ENCODE measurements at regions not wholly inside any gene's neighbourhood (a gene's known extent, or its start where the extent isn't known, plus 50 kb on each side); places are given as distances from the start of the nearest gene placed in this dataset.

DNA sequence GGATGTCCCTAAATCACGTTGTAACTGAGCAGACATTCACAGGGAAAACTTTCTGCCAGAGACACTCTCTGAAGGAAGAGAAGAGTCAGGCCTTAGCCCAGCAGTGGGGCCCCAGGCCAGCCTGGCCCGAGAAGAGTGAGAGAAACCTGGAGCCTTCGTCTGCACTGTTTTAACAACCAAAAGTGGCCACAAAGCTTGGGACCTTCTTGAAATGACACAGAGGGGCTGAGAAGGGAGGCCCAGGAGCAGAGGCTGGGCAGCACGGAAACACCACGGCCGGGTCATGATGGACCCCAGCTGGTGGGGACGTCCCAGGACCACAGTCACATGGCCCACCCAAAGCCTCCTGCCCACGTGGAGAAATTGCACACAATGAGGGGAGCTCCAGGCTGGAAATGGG, 126.8 kb upstream of the THBS2 start:
- 66 to 68% methylated on average over 8 of the region's 8 CpGs for WGBS, 2 donors
- no peaks in the 10 kb centered on the region for H3K27me3 ChIP-seq (ENCODE audit: control insufficient read depth in 1 of 2, insufficient read depth in 2 of 2, low read length in 2 of 2)
- H3K4me3 ChIP-seq (ENCODE audit: low read depth in 1 of 2, low read length in 2 of 2): no peak overlapping the region
- H3K27ac ChIP-seq (ENCODE audit: low read depth in 2 of 2, low read length in 1 of 2): no peak overlapping the region
- H3K9me3 ChIP-seq (ENCODE audit: control insufficient read depth in 2 of 2, insufficient read depth in 1 of 2, low read depth in 1 of 2, low read length in 1 of 2): peaks cover 0 to 10% of the 10 kb centered on the region in 2 donors
- H3K36me3 ChIP-seq (ENCODE audit: control insufficient read depth in 2 of 2, insufficient read depth in 2 of 2, low read length in 1 of 2): no peaks in the 10 kb centered on the region
- peaks cover 0 to 3% of the 10 kb centered on the region in 2 donors for H3K4me1 ChIP-seq (ENCODE audit: control insufficient read depth in 2 of 2, insufficient read depth in 2 of 2, low read length in 1 of 2)

- Histone ChIP-seq H3K27me3 (ENCODE audit: control insufficient read depth in 1 of 2, insufficient read depth in 2 of 2, low read length in 2 of 2) (no peaks in the 10 kb centered on the region), H3K4me1 (ENCODE audit: control insufficient read depth in 2 of 2, insufficient read depth in 2 of 2, low read length in 1 of 2) (peaks cover 0 to 2% of the 10 kb centered on the region in 2 donors), H3K27ac (ENCODE audit: low read depth in 2 of 2, low read length in 1 of 2) (no peak overlapping the region), H3K4me3 (ENCODE audit: low read depth in 1 of 2, low read length in 2 of 2) (no peak overlapping the region), H3K36me3 (ENCODE audit: control insufficient read depth in 2 of 2, insufficient read depth in 2 of 2, low read length in 1 of 2) (no peaks in the 10 kb centered on the region), H3K9me3 (ENCODE audit: control insufficient read depth in 2 of 2, insufficient read depth in 1 of 2, low read depth in 1 of 2, low read length in 1 of 2) (peaks cover 0 to 8% of the 10 kb centered on the region in 2 donors)
- WGBS, 2 donors: 84 to 86% methylated on average over 18 of the region's 18 CpGs
These were observed 125.9 kb upstream of the THBS2 start for GRCh38 chr6:169379495-169380070.

- 84 to 92% methylated on average over 22 of the region's 22 CpGs for WGBS, 2 donors
- Histone ChIP-seq H3K27me3 (ENCODE audit: control insufficient read depth in 1 of 2, insufficient read depth in 2 of 2, low read length in 2 of 2) (no peaks in the 10 kb centered on the region), H3K4me3 (ENCODE audit: low read depth in 1 of 2, low read length in 2 of 2) (no peak overlapping the region), H3K36me3 (ENCODE audit: control insufficient read depth in 2 of 2, insufficient read depth in 2 of 2, low read length in 1 of 2) (no peaks in the 10 kb centered on the region), H3K4me1 (ENCODE audit: control insufficient read depth in 2 of 2, insufficient read depth in 2 of 2, low read length in 1 of 2) (peaks cover 0 to 2% of the 10 kb centered on the region in 2 donors), H3K27ac (ENCODE audit: low read depth in 2 of 2, low read length in 1 of 2) (no peak overlapping the region), H3K9me3 (ENCODE audit: control insufficient read depth in 2 of 2, insufficient read depth in 1 of 2, low read depth in 1 of 2, low read length in 1 of 2) (peaks cover 0 to 8% of the 10 kb centered on the region in 2 donors)
These were observed 125.2 kb upstream of the THBS2 start for GRCh38 chr6:169378620-169379381.

GRCh38 chr6:169376458-169376857, 122.8 kb upstream of the THBS2 start:
- WGBS, 2 donors: 96 to 98% methylated on average over 10 of the region's 10 CpGs
- no peaks in the 10 kb centered on the region for H3K4me1 ChIP-seq (ENCODE audit: control insufficient read depth in 2 of 2, insufficient read depth in 2 of 2, low read length in 1 of 2)

DNA sequence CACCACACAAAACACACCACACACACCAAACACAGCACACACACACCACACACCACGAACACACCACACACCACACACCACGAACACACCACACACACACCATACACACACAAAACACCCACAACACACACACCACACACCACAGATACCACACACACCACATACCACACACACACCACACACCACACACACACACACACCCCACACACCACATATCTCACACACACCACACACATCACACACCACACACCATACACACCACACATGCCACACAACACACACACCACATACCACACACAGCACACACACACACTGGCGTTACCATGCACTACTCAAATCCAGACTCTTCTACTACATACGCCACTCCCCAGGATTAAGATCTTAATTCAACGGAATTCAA, 118.9 kb upstream of the THBS2 start:
- H3K27me3 ChIP-seq (ENCODE audit: control insufficient read depth in 1 of 2, insufficient read depth in 2 of 2, low read length in 2 of 2): no peaks in the 10 kb centered on the region
- H3K36me3 ChIP-seq (ENCODE audit: control insufficient read depth in 2 of 2, insufficient read depth in 2 of 2, low read length in 1 of 2): peaks cover 0 to 3% of the 10 kb centered on the region in 2 donors
- no peak overlapping the region for H3K4me3 ChIP-seq (ENCODE audit: low read depth in 1 of 2, low read length in 2 of 2)
- H3K4me1 ChIP-seq (ENCODE audit: control insufficient read depth in 2 of 2, insufficient read depth in 2 of 2, low read length in 1 of 2): peaks cover 0 to 2% of the 10 kb centered on the region in 2 donors
- peaks cover 0 to 9% of the 10 kb centered on the region in 2 donors for H3K9me3 ChIP-seq (ENCODE audit: control insufficient read depth in 2 of 2, insufficient read depth in 1 of 2, low read depth in 1 of 2, low read length in 1 of 2)
- no peak overlapping the region for H3K27ac ChIP-seq (ENCODE audit: low read depth in 2 of 2, low read length in 1 of 2)
- WGBS, 2 donors: 63 to 82% methylated on average over 4 to 5 of the region's 5 CpGs

More at GRCh38 chr6:169376458-169376857, 122.8 kb upstream of the THBS2 start:
- Histone ChIP-seq H3K36me3 (ENCODE audit: control insufficient read depth in 2 of 2, insufficient read depth in 2 of 2, low read length in 1 of 2) (no peaks in the 10 kb centered on the region), H3K27me3 (ENCODE audit: control insufficient read depth in 1 of 2, insufficient read depth in 2 of 2, low read length in 2 of 2) (no peaks in the 10 kb centered on the region), H3K4me3 (ENCODE audit: low read depth in 1 of 2, low read length in 2 of 2) (no peak overlapping the region), H3K9me3 (ENCODE audit: control insufficient read depth in 2 of 2, insufficient read depth in 1 of 2, low read depth in 1 of 2, low read length in 1 of 2) (peaks cover 0 to 8% of the 10 kb centered on the region in 2 donors), H3K27ac (ENCODE audit: low read depth in 2 of 2, low read length in 1 of 2) (no peak overlapping the region)

GRCh38 chr6:169371344-169372127, 117.9 kb upstream of the THBS2 start:
- peaks cover 0 to 9% of the 10 kb centered on the region in 2 donors for H3K9me3 ChIP-seq (ENCODE audit: control insufficient read depth in 2 of 2, insufficient read depth in 1 of 2, low read depth in 1 of 2, low read length in 1 of 2)
- 71% methylated on average over 12 of the region's 12 CpGs for WGBS, 2 donors
- H3K4me1 ChIP-seq (ENCODE audit: control insufficient read depth in 2 of 2, insufficient read depth in 2 of 2, low read length in 1 of 2): peaks cover 0 to 2% of the 10 kb centered on the region in 2 donors
- H3K36me3 ChIP-seq (ENCODE audit: control insufficient read depth in 2 of 2, insufficient read depth in 2 of 2, low read length in 1 of 2): peaks cover 0 to 3% of the 10 kb centered on the region in 2 donors
- no peak overlapping the region for H3K27ac ChIP-seq (ENCODE audit: low read depth in 2 of 2, low read length in 1 of 2)
- no peaks in the 10 kb centered on the region for H3K27me3 ChIP-seq (ENCODE audit: control insufficient read depth in 1 of 2, insufficient read depth in 2 of 2, low read length in 2 of 2)
- no peak overlapping the region for H3K4me3 ChIP-seq (ENCODE audit: low read depth in 1 of 2, low read length in 2 of 2)

- H3K4me1 ChIP-seq (ENCODE audit: control insufficient read depth in 2 of 2, insufficient read depth in 2 of 2, low read length in 1 of 2): peaks cover 0 to 2% of the 10 kb centered on the region in 2 donors
- whole genome bisulfite sequencing, 2 donors: 52 to 61% methylated on average over 8 of the region's 8 CpGs
- H3K36me3 ChIP-seq (ENCODE audit: control insufficient read depth in 2 of 2, insufficient read depth in 2 of 2, low read length in 1 of 2): peaks cover 0 to 3% of the 10 kb centered on the region in 2 donors
- H3K9me3 ChIP-seq (ENCODE audit: control insufficient read depth in 2 of 2, insufficient read depth in 1 of 2, low read depth in 1 of 2, low read length in 1 of 2): peaks cover 0 to 5% of the 10 kb centered on the region in 2 donors
- no peaks in the 10 kb centered on the region for H3K27me3 ChIP-seq (ENCODE audit: control insufficient read depth in 1 of 2, insufficient read depth in 2 of 2, low read length in 2 of 2)
- H3K27ac ChIP-seq (ENCODE audit: low read depth in 2 of 2, low read length in 1 of 2): no peak overlapping the region
- H3K4me3 ChIP-seq (ENCODE audit: low read depth in 1 of 2, low read length in 2 of 2): no peak overlapping the region
These were observed 117.2 kb upstream of the THBS2 start for GRCh38 chr6:169370666-169371343.

- H3K4me3 ChIP-seq (ENCODE audit: low read depth in 1 of 2, low read length in 2 of 2): no peak overlapping the region
- H3K36me3 ChIP-seq (ENCODE audit: control insufficient read depth in 2 of 2, insufficient read depth in 2 of 2, low read length in 1 of 2): peaks cover 0 to 3% of the 10 kb centered on the region in 2 donors
- WGBS, 2 donors: 43 to 65% methylated on average over 10 of the region's 10 CpGs
- no peaks in the 10 kb centered on the region for H3K27me3 ChIP-seq (ENCODE audit: control insufficient read depth in 1 of 2, insufficient read depth in 2 of 2, low read length in 2 of 2)
- no peak overlapping the region for H3K27ac ChIP-seq (ENCODE audit: low read depth in 2 of 2, low read length in 1 of 2)
- H3K4me1 ChIP-seq (ENCODE audit: control insufficient read depth in 2 of 2, insufficient read depth in 2 of 2, low read length in 1 of 2): peaks cover 0 to 2% of the 10 kb centered on the region in 2 donors
- H3K9me3 ChIP-seq (ENCODE audit: control insufficient read depth in 2 of 2, insufficient read depth in 1 of 2, low read depth in 1 of 2, low read length in 1 of 2): peaks cover 0 to 2% of the 10 kb centered on the region in 2 donors
These were observed 116.4 kb upstream of the THBS2 start for GRCh38 chr6:169370054-169370453.

DNA sequence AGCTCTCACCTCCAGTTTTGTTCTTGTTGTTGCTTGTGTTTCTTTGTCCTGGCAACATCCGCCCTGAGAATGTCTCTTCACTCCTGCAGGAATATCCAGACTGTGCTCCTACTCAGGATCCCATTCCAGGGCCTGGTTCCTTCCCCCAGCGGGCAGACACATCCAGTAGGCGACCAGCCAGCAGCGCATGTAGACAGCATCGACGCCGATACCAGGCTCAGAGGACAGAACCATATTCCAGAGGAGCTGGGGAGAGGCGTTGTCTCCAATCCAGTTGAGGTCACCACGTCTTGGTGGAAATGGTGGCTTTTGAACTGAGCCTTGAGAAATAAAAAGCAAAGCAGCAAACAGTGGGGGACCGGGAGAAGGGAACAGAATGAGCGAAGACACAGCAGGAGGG, 114.6 kb upstream of the THBS2 start:
- H3K9me3 ChIP-seq (ENCODE audit: control insufficient read depth in 2 of 2, insufficient read depth in 1 of 2, low read depth in 1 of 2, low read length in 1 of 2): peaks cover 0 to 2% of the 10 kb centered on the region in 2 donors

More for the DNA sequence above, 114.6 kb upstream of the THBS2 start:
- H3K4me1 ChIP-seq (ENCODE audit: control insufficient read depth in 2 of 2, insufficient read depth in 2 of 2, low read length in 1 of 2): peaks cover 0 to 2% of the 10 kb centered on the region in 2 donors
- no peak overlapping the region for H3K27ac ChIP-seq (ENCODE audit: low read depth in 2 of 2, low read length in 1 of 2)
- no peak overlapping the region for H3K4me3 ChIP-seq (ENCODE audit: low read depth in 1 of 2, low read length in 2 of 2)
- 93 to 95% methylated on average over 11 of the region's 11 CpGs for WGBS, 2 donors
- no peaks in the 10 kb centered on the region for H3K27me3 ChIP-seq (ENCODE audit: control insufficient read depth in 1 of 2, insufficient read depth in 2 of 2, low read length in 2 of 2)
- peaks cover 0 to 3% of the 10 kb centered on the region in 2 donors for H3K36me3 ChIP-seq (ENCODE audit: control insufficient read depth in 2 of 2, insufficient read depth in 2 of 2, low read length in 1 of 2)
